Chondrocyte (in vitro differentiated cells): ENCODE measurements at regions not wholly inside any gene's neighbourhood (a gene's known extent, or its start where the extent isn't known, plus 50 kb on each side); places are given as distances from the start of the nearest gene placed in this dataset. TPM values are rescaled to one million over a fixed set of nuclear protein-coding genes. Genes with fewer than 3 reads are reported as not detected.

Source experiments
- DNase-seq: peaks from one replicate; pipeline ENCODE4 v3.0.0; 2021; ENCODE audit warnings: mixed read lengths, low spot score
- H3K27ac Mint-ChIP-seq: one replicate; pipeline ENCODE4 v1.8.0; 2021; ENCODE audit warnings: mild to moderate bottlenecking, moderate library complexity, mixed read lengths; ENCODE audit not compliant: unreplicated experiment
- H3K27me3 Mint-ChIP-seq: 2 replicates; pipeline ENCODE4 v1.8.0; 2021; ENCODE audit warnings: low read depth, mixed read lengths
- H3K36me3 Mint-ChIP-seq: 2 replicates; pipeline ENCODE4 v1.8.0; 2021; ENCODE audit warnings: low read depth, mixed read lengths
- H3K4me1 Mint-ChIP-seq: 2 replicates; pipeline ENCODE4 v1.8.0; 2021; ENCODE audit warnings: low read depth, mild to moderate bottlenecking, mixed read lengths
- H3K4me3 Mint-ChIP-seq: one replicate; pipeline ENCODE4 v1.8.0; 2021; ENCODE audit warnings: mild to moderate bottlenecking, moderate library complexity, mixed read lengths; ENCODE audit not compliant: unreplicated experiment
- H3K9me3 Mint-ChIP-seq: 2 replicates; pipeline ENCODE4 v1.8.0; 2021; ENCODE audit warnings: low read depth, mixed read lengths
- CTCF ChIP-seq: fragments of 200-600 bp; sonication (generic); IDR thresholded peaks from 2 replicates; pipeline ENCODE4 v1.5.0; 2021; ENCODE audit warnings: antibody characterized with exemption, mild to moderate bottlenecking, moderate library complexity
- microRNA-seq: library from miRNA; unstranded; fragments of <30 nt; microRNA quantifications from one replicate; pipeline ENCODE4 v1.2.0, GENCODE V29; 2020; ENCODE audit warnings: borderline number of aligned reads

GRCh38 chr10:1809139-1809741, 71.9 kb upstream of the ADARB2 start:
- no peak for DNase-seq
- peaks cover 4% of the 10 kb centered on the region for H3K27me3 Mint-ChIP-seq

GRCh38 chr10:1807924-1808323, 70.6 kb upstream of the ADARB2 start:
- no peak overlapping the region for H3K27ac Mint-ChIP-seq
- TF ChIP-seq CTCF = no peak
- no peaks in the 10 kb centered on the region for H3K36me3 Mint-ChIP-seq
- no peaks in the 10 kb centered on the region for H3K9me3 Mint-ChIP-seq
- peaks cover 4% of the 10 kb centered on the region for H3K27me3 Mint-ChIP-seq
- no peak for DNase-seq
- no peak overlapping the region for H3K4me3 Mint-ChIP-seq
- H3K4me1 Mint-ChIP-seq = no peaks in the 10 kb centered on the region

More at GRCh38 chr10:1809139-1809741, 71.9 kb upstream of the ADARB2 start:
- no peaks in the 10 kb centered on the region for H3K36me3 Mint-ChIP-seq
- H3K9me3 Mint-ChIP-seq = no peaks in the 10 kb centered on the region
- no peak overlapping the region for H3K4me3 Mint-ChIP-seq
- TF ChIP-seq CTCF = no peak
- H3K4me1 Mint-ChIP-seq = no peaks in the 10 kb centered on the region
- H3K27ac Mint-ChIP-seq = no peak overlapping the region

- Mint-ChIP-seq H3K9me3 (no peaks in the 10 kb centered on the region), H3K27ac (no peak overlapping the region), H3K36me3 (no peaks in the 10 kb centered on the region), H3K4me3 (no peak overlapping the region), H3K4me1 (no peaks in the 10 kb centered on the region), H3K27me3 (peaks cover 8% of the 10 kb centered on the region)
- no peak for TF ChIP-seq CTCF
- no peak for DNase-seq
Measured at GRCh38 chr10:1807196-1807595, 69.9 kb upstream of the ADARB2 start.

GRCh38 chr10:1802413-1802812, 65.1 kb upstream of the ADARB2 start:
- Mint-ChIP-seq H3K27me3 (peaks cover 14% of the 10 kb centered on the region), H3K9me3 (peaks cover 9% of the 10 kb centered on the region)

GRCh38 chr10:1788401-1788800, 51.1 kb upstream of the ADARB2 start:
- Mint-ChIP-seq H3K9me3 (no peaks in the 10 kb centered on the region), H3K4me3 (no peak overlapping the region), H3K27ac (no peak overlapping the region), H3K4me1 (no peaks in the 10 kb centered on the region), H3K36me3 (no peaks in the 10 kb centered on the region), H3K27me3 (peaks cover 25% of the 10 kb centered on the region)
- DNase-seq = no peak
- no peak for TF ChIP-seq CTCF

More at GRCh38 chr10:1802413-1802812, 65.1 kb upstream of the ADARB2 start:
- H3K4me1 Mint-ChIP-seq = no peaks in the 10 kb centered on the region
- DNase-seq = no peak
- TF ChIP-seq CTCF = no peak
- H3K4me3 Mint-ChIP-seq = no peak overlapping the region
- peaks cover 1% of the 10 kb centered on the region for H3K36me3 Mint-ChIP-seq
- no peak overlapping the region for H3K27ac Mint-ChIP-seq

Small RNA genes in the stretch of these regions (microRNA-seq; reads per million reads assigned to microRNA genes)
- gene MIR6072 = not detected
